Activated gamma-delta T cell treated with anti-CD3 and anti-CD28 coated beads, Interleukin-2, amount 50 U/mL, for 16 hours (primary cell): ENCODE measurements at regions not wholly inside any gene's neighbourhood (a gene's known extent, or its start where the extent isn't known, plus 50 kb on each side); places are given as distances from the start of the nearest gene placed in this dataset.

Experiments used
- DNase-seq: peaks from one replicate; pipeline ENCODE4 v3.0.0-alpha.2; 2020; ENCODE audit warnings: low read depth

GRCh38 chr7:22561895-22562593 lies 62.1 kb upstream of the STEAP1B start:
- no peak for DNase-seq

- no peak for DNase-seq
Measured at GRCh38 chr7:22561321-22561811, 61.4 kb upstream of the STEAP1B start.

- peak; percentile 10 for DNase-seq
Measured at GRCh38 chr7:22559829-22560489, 60.0 kb upstream of the STEAP1B start.

GRCh38 chr7:22557167-22557566 lies 57.2 kb upstream of the STEAP1B start:
- no peak for DNase-seq

GRCh38 chr7:22555476-22555875 lies 55.5 kb upstream of the STEAP1B start:
- no peak for DNase-seq

GRCh38 chr7:22554184-22554583 lies 54.2 kb upstream of the STEAP1B start:
- no peak for DNase-seq

GRCh38 chr7:22551768-22552513 lies 52.0 kb upstream of the STEAP1B start:
- no peak for DNase-seq

GRCh38 chr7:22550514-22551030 lies 50.6 kb upstream of the STEAP1B start:
- no peak for DNase-seq

- no peak for DNase-seq
Measured at GRCh38 chr7:22549667-22550513, 49.9 kb upstream of the STEAP1B start.
